Myocyte (in vitro differentiated cells): ENCODE measurements at regions not wholly inside any gene's neighbourhood (a gene's known extent, or its start where the extent isn't known, plus 50 kb on each side); places are given as distances from the start of the nearest gene placed in this dataset.

ENCODE experiments used
- DNase-seq: peaks from one replicate; pipeline ENCODE4 v3.0.0-alpha.2; 2012; ENCODE audit warnings: low read depth

DNA sequence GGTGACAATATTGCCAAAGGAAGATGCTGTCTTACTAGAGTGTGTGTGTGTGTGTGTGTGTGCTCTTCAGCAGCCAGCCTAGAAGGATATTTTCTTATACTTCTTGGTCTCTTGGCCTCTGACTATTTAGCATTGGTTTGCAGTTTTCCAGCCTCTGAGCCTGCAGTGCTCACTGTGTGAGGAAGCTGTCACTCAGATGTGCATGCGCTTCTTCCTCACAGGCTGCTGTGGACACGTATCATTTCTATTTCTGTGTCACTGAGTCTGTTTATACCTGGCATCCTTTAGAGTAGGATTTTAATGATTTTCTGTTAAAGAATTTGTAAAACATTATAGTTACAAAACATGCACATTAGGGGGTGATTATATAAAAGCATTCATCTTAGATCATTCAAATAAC, 83.3 kb downstream of the ALDH8A1 start:
- no peak for DNase-seq

- no peak for DNase-seq
Observed at GRCh38 chr6:134864558-134864957, 85.3 kb downstream of the ALDH8A1 start.

DNA sequence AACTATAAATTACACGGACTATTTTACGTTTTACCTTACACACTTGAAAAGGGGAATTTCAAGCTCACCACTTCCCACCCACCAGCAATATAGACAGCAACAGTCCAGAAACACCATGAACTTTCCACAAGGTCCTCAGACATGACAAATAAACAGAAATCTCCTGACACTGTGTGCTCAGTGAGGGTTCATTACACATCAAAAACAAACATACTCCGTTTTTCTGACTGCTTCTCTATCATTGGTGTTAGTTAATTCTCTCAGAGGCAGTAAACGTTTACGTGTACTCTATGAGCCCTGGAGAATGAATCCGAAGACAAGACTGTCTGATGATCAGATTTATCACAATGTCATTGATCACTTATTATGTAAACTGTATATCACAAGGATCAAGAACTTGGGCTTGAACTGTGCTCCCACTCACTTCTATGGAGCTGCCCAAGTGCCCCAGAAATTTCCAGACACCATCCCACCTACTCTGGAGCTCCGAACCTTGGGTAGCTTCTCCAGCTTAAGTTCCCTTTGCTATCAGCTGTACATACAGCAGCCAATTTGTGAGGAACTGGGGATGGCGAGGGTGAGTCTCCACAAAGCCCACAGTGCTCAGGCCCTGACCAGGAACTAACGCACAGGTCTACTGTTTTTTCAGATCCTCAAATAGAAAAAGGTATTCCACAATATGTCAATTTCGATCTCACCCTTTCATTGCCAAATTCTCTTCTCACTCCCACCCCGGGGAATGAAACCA, 86.0 kb downstream of the ALDH8A1 start:
- DNase-seq, result no peak

DNA sequence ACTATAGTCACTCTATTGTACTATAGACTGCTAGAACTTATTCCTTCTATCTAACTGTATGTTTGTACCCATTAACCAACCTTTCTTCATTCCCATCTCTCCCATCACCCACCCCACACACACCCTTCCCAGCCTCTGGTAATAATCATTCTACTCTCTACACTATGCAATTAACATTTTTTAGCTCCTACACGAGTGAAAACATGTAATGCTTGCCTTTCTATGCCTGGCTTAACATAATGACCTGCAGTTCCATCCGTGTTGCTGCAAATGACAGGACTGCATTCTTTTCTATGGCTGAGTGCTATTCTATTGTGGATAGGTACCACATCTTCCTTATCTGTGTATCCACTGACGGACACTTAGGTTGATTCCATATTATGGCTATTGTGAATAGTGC, 95.5 kb downstream of the ALDH8A1 start:
- no peak for DNase-seq

DNA sequence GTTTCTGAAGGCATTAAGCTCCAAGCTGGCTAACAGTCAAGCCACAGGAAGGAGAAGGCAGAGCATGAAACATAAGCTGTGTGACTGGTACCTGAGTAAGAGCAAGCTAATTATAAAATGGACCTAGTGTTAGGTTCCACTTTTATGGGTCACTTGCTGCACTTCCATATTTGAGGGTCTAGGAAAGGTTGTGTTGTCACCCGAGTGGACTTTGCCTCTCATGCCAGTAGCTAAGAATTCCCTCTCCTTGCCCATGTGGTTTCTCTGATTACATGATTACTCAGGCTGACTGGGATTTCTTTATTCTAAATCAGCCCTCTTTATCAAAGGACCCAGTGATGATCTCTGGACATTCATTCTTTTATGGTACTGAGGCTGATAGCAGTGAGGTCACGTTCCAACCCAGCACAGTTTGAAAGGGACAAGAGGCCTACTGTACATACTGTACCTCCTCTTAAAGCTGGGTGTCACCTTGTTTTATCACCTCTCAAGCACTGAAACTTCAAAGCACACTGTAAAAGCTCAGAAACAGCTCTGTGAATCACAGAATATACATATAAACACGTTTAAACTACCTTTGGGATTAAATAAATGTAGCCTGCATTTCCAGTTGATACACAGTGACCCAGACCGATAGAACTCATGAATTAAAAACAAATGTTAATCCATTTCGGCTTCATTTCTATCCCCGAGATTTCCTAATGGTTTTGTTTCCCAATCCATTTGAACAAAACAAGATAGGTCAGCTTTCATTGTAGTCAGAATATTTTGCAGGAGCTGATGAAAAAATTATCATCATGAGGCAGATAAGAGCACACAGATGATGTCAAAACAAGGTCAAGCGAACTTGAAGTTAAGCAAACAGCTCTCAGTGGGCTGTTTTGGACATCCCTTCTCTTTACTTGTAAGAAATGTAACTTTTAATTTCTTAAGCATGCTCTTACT, 96.5 kb downstream of the ALDH8A1 start:
- peak; percentile 82 for DNase-seq

DNA sequence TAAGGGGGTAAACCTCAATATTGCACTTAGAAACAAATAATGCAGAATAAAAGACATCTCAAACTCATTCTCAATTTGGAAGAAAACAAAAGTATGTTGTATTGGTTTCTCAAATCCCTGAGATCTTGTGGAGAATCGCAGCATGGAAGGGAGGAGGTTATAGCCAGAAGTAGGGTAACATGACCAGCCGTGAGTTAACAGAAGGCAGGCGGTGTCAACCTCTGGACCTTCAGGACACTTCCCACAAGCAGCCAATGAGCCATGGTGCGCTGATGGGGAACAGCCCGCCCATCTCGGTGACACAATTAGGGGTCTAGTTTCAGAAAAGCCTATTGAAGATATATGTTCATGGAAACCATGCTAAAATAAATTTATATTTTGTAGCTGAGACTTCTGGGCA, 98.4 kb downstream of the ALDH8A1 start:
- no peak for DNase-seq

DNA sequence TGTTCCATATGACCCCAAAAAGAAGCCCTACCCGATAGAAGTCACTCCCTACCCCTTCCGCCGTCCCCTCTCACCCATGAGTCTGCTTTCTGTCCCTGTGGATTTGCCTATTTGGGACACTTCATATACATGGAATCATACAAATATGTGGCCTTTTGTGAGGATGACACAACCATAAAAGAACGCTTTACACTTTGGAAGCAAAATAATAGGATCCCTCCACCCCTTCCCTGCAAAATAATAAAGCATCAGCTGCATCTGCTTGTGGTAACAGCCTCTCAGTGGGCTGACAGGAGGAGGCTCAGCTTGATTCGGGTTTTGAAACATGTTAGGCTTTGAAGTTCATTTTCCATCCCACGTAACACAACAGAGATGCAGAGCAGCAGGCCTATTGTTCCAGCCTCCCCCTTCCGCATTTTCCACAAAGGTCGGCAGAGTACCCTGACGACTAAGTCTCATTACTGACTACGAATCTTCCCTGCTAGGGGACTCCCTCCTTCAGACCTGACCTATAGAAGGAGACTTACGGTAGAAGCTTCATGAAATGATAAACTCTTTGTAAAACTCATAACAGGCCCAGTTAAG, 99.1 kb downstream of the ALDH8A1 start:
- no peak for DNase-seq

DNA sequence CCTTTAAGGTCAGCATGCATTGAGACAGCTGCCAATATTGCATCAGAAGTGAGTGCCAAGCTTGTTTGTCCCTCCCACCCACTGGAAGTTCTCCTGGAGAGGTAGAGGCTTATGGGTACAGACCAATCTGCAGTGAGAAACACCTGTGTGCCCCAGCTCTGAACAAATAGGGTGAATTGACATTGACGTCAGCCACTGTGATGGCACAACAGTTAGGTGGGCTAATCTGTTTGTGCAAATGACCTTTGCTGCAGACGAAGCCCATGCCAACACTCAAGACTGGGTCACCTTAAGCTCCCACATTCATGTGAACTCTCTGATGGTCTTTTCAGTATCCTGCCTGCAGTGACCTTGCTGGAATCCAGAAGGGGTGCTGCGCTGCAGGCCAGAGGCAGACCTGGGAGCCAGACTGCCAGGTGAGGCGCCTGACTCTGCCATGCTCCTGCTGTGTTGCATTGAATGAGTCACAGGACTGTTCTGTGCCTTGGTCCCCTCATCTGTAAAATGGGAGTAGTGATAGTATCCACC, 99.9 kb downstream of the ALDH8A1 start:
- no peak for DNase-seq

DNA sequence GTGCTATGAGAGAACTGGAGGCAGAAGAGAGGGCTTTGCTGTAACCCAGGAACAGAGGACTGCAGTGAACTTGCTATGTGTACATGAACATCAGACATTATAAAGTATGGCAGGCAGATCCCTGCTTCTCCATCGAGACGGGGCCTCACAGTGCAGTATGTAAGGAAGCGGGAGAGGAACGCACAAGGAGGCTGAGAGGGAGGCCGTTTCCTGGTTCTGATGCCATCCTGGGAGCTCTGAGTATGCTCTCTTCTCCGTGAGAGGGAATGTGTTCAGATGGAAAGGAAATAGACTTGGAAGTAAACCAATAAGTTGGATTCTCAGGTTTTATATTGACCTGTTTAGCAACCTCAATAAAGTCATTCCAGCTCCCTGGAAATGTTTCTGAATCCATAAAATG, 101.8 kb downstream of the ALDH8A1 start:
- no peak for DNase-seq

- no peak for DNase-seq
Observed at GRCh38 chr6:134846865-134847264, 103.0 kb downstream of the ALDH8A1 start.

DNA sequence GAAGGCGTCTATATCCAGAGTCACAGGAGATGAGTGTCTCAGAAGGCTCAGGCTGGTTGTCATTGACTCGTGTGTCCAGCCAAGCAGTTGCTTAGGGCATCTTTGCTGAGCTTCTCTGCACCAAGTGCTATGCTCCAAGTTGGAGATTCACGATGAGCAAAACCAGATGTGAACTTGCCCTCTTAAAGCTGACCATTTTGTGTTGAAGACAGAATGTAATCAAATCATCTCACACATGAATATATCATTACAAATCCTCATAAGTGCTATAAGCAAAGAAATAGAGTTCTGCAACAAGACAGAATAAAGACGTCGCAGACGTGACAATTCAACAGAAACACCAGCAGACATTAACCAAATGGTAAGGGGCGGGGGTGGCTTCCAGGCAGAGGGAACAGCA, 103.9 kb downstream of the ALDH8A1 start:
- no peak for DNase-seq

DNA sequence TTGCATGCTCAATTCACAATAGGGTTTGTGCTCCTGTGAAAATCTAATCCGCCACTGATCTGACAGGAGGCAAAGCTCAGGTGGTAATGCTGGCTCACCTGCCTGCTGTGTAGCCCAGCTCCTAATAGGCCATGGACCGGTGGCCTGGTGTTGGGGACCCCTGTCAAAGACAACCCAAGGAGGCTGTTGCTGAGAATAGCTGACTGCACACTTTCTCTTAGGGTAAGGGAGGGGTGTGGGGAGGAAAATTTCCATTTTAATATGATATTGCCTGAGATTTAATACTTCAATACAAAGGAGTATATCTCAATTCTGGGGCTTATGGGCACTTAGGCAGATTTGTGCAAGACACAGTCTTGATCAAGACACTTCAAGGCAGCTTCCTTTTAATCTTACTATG, 105.8 kb downstream of the ALDH8A1 start:
- DNase-seq, result no peak

- no peak for DNase-seq
Observed at GRCh38 chr6:134840086-134840867, 109.6 kb downstream of the ALDH8A1 start.

- peak; percentile 41 for DNase-seq
Observed at GRCh38 chr6:134835993-134836392, 113.9 kb downstream of the ALDH8A1 start.

GRCh38 chr6:134830940-134831339, 119.0 kb downstream of the ALDH8A1 start:
- no peak for DNase-seq

- no peak for DNase-seq
Observed at GRCh38 chr6:134830194-134830593, 119.7 kb downstream of the ALDH8A1 start.

DNA sequence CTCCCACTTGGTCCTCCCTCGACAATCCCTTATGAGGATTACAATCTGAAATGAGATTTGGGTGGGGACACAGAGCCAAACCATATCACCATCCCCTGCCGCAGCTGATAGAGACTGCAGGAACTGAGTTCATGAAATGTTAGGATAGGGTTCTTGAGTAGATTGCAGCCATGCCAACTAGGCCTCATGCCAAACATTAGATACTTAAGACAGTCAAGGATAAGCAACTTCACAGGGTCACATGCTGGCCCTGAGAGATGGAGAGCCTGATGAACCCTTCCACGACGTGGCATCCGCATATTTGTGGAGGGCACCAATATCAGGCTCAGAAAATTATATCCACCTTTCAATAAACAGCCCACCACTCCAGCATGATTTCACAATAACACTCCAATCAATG, 121.3 kb downstream of the ALDH8A1 start:
- DNase-seq, result no peak

DNA sequence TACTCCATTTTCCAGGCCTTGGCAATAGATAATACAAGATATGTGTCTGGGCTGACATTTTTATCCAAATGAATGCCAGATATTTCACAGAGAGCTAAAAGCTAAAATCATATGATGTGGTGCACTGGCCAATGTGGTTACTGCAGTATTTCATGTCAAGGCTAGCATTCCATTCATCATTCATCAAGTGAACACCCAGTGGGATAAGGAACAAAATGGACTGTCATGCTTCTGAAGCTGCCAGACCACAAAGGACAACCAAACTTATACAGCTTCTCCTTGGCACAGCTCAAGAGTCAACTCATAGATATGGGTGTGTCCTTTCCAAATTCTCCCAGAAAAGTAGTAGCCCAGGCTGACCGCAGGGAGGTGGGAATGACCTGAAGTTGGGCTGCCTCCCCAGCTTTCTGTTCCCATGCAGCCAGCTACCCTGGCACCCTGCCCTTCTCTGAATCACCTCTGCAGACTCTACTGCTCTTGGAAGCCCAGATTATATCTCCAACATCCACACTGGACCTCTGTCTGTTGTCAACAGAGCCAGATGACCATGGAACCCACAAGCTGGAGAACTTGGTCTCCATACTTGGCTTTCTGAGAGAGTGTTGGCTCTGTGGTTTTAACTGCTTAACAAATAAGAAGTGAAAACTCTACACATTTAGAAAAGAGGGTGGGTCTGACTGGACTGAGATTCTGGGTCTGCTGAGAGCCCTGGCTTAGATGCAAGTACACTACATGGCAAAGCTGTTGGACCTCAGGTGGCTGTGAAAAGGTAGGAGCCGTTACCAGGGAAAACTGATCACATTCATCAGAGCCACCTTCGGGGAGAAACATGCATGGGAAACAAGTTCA, 122.8 kb downstream of the ALDH8A1 start:
- DNase-seq, result peak; percentile 92

- no peak for DNase-seq
Observed at GRCh38 chr6:134823710-134824034, 126.2 kb downstream of the ALDH8A1 start.
